ENCODE measurements at regions not wholly inside any gene's neighbourhood (a gene's known extent, or its start where the extent isn't known, plus 50 kb on each side); places are given as distances from the start of the nearest gene placed in this dataset.

- no peak for TF ChIP-seq POLR2A (IDR thresholded peaks at IDR 0.05; ENCODE audit: low read depth, low read length)
- TF ChIP-seq TAF1 (IDR thresholded peaks at IDR 0.05; ENCODE audit: low read depth, low read length) = no peak
- TF ChIP-seq POLR2AphosphoS5 (IDR thresholded peaks at IDR 0.05; ENCODE audit: low read depth, low read length) = no peak
- TF ChIP-seq POU2F2 (IDR thresholded peaks at IDR 0.05; ENCODE audit: low read depth, low read length) = no peak
Observed at GRCh38 chr11:45031912-45032519, 81.3 kb upstream of the TP53I11 start.
